GM18909 (cell line): ENCODE measurements at regions not wholly inside any gene's neighbourhood (a gene's known extent, or its start where the extent isn't known, plus 50 kb on each side); places are given as distances from the start of the nearest gene placed in this dataset.

ENCODE experiments used
- ATAC-seq: cut with Tn5 transposase; IDR thresholded peaks from one replicate; pipeline ENCODE4 v1.9.1; 2021; ENCODE audit warnings: mild to moderate bottlenecking; ENCODE audit not compliant: unreplicated experiment, poor library complexity

DNA sequence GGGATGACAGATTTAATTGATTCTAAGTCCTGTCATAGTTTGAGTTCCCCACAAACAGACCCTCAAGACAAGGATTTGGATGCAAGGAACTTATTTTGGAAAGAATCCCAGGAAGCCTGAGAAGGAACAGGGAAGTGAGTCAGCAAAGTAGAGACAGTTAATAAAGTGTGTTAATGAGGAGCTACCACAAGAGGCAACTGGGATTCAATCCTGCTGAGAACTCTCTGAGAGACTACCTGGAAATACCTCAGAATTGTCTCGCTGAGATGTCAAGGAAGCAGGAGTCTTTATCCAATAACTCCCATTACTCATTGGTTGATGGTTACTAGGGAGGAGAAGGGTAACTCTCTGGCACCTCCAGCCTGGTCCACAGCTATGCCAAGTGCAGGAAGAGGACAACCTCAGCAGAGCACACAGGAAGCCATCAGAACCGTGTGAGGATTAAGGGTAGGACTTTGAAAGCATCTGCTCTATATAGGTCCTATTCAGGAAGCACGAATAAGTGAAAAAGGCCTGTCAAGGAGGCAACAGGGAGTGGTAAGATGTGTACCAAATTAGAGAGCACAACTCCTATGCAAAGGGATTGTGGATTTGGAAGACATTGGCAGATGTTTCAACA, 311.1 kb upstream of the KCNH8 start:
- no peak for ATAC-seq

DNA sequence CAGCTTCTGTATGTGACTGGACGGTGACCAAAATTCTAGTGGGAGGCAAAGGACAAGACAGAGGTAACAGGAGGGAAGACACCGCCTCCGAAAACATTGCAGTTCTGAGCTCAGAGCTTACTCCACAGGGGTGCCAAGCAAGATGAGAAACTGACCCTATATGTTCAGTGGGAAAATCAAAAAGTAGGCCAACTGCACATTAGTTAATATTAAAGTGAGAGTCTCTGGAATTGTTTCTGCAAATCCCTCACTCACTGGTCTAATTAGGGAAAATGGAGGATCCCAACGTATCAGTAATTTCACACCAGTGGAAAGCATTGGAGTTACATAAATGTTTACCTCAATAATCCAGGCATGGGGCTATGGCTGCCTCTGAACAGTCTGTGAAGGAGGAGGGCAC, 313.3 kb upstream of the KCNH8 start:
- ATAC-seq = no peak

DNA sequence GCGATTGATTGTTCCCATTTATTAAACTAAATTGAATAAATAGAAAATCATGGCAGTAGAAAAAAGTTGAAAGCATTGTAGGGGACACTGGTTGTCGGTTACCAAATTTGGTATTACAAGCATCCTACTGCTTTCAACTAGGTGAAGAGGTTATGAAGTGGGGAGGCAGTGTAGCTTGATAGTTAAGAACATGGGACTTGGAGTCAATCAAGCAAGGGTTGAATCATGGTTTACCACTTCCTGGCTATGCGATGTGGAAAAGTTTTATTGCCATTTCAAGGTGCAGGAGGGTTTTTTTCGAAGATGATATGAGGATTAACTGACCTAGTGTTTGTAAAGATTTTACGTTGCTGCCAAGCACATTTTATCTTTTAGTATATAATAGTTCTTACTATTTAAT, 318.2 kb upstream of the KCNH8 start:
- no peak for ATAC-seq

DNA sequence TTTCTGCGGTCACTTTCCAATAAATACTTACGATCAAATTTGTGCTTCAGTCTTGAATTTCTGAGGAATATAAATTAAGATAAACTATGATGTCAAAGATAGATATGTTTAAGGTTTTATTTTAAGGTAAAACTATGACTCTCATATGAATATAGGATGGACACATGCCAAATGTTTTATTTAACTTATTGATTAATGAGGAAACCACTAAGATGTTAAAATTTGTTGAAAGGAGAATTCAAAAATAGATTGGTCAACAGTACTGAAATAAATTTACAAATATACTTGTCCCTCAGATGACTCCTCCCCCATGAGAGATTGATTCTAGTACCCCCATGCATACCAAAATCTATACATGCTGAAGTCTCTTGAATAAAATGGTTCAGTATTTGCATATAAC, 319.7 kb upstream of the KCNH8 start:
- no peak for ATAC-seq

DNA sequence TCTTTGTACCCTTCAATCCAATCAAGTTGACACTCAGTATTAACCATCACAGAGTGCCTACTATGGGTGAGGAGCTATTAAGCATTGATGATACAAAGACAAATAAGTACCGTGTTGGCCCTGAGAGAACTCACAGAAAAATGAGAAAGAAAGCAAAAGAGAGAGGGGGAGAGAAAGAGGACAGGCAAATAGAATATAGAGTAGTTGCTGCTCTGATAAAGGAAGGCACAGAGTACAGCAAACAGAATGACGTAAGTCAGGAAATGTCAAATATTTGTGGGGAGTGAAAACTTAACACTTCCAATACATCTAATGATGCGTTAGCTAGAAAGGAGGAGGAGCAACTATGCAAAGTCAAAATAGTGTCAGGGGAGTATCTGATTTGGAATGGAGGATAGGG, 320.6 kb upstream of the KCNH8 start:
- no peak for ATAC-seq

DNA sequence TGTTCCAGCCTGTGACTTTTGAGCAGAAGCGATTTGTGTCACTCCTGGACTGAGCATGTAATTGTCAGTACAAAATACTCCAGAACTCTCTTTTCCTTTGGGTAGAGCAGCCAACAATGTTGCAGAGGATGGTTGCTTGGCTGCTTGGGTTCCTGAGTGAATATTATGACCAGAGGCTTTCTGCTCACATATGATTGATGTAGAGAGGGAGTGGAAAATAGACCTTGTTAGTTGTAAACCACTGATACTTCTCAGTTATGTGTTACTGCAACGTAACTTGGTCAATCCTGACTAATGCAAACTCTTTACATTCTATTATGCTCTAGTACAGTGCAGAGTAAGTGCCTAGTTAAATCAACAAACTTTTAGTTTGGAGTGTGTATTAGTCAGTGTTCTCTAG, 322.6 kb upstream of the KCNH8 start:
- no peak for ATAC-seq

DNA sequence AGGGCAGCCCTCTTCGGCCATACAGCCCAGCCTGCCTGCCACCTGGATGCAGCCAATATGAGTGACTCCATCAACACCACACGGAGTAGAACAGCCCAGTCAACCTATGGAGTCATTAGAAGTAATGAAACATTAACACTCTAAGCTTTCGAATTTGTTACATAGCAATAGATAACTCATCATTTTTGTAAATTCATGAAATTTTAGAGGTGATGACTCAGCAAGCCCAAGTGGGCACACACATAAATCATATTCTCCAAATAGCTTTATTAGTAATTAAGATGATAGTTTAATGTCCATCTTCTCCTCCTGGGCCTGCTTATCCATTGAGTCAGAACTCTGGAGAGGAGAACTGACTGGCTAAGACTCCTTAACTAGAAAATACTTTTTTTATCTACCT, 335.0 kb upstream of the KCNH8 start:
- no peak for ATAC-seq

DNA sequence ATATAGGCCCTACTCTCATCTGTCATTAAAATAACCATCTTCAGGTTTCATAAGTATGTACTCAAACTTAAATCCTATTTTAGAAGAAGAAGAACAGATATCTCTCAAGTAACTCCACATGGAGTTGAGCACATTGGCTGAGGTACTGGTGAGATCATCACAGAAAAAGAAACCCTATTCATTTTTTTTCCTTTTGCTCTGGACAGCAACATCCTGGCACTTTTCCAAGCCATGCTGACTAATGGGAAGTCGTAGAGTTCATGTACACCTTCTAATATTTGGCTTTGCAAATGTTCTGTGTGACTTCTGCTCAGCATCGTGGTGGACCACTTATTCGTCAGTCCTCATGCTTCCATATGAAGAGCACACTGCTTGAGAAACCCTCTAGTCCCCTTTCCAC, 336.0 kb upstream of the KCNH8 start:
- no peak for ATAC-seq

DNA sequence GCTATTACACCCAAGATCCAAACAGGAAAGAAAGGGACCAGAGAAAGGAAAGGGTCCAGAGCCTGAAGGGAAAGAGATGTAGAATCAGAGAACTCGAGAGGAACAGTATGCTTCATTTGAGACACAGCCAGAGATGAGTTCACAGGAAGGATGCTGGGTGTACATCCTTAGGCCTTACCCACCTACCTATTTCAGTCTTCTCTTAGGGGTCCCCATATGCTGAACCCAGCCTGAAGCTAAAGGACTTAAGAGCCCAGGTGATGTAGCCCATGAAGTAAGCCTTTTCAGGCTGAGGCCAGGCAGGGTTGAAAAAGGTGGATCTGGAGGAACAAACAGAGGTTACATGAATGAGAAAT, 338.0 kb upstream of the KCNH8 start:
- ATAC-seq = no peak

DNA sequence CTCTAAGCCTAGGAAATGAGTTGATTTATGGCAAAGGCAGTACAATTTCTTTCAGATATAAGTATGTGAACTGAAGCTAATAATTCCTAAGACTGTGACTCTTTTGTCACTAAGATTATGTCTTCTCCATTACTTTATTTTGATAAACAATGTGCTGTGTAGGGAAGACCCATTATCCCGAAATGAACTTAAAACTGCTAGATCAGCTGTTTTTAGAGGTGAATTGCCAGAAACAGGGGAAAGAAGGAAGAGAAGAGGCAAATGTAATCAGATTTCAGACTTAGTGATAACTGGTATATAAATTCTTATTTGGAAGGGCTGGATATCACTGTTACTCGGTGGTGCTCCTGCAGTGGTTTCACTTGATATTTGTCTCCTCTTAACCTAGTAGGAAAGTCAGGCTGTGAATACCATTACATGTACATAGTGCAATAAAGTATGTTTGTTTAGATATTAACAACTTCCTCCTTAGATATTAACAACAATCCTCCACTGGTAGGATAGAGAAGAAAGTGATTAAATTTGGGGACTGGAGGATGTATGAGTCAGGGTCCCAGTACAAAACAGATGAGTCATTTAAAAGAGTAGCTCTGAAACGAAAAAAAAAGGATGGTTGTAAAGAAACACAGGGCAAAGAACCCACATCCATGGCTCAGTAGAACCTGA, 338.5 kb upstream of the KCNH8 start:
- no peak for ATAC-seq

DNA sequence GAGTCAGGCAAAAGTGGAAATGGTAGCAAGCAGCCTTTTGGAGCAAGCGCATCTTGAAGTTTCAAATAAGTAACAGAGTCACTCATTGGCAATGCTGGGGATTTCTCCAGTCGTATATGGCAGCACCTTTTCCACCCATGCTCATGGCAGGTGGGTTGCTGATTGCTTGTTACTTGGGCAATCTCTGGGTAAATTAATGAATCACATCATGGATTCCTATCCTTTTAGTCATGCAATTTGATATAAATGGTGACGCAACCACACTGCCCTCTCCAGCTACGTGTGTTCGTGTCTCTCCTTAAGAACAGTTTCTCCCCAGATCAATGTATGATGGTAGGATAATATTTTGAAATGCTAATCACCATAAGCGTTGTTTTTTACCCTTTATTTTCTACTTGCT, 339.9 kb upstream of the KCNH8 start:
- no peak for ATAC-seq

DNA sequence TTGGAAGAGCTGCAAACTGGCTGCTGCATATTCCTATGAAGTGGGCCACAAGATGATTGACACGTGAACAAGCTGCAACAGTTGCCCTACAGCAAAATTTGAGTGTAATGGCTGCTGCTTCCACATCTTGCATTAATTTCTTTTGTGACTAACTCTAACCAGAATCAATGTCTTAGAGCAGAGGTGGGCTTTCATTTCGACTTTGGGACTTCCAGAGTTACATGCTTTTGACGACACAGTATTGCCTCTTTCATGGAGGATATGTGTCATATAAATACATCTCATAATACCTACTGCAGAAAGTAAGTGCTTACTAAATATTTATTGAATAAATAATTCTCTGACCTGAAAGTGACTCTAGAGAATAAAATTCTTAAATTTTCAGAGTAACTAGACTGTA, 340.7 kb upstream of the KCNH8 start:
- no peak for ATAC-seq

DNA sequence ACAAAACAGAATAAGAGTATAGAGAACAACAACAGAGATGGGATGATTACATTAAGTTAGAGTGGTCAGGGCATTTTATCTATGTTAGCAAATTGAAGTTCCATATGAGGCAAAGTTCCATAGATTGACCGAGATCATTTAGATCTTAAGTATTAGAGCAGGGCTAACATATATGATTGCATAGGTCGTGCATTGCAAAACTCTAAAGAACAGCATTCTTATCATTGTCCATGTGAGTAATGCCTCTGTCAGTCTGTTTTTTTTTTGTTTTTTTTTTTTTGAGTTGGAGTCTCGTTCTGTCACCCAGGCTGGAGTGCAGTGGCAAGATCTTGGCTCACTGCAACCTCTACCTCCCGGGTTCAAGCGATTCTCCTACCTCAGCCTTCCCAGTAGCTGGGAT, 341.7 kb upstream of the KCNH8 start:
- ATAC-seq = no peak

DNA sequence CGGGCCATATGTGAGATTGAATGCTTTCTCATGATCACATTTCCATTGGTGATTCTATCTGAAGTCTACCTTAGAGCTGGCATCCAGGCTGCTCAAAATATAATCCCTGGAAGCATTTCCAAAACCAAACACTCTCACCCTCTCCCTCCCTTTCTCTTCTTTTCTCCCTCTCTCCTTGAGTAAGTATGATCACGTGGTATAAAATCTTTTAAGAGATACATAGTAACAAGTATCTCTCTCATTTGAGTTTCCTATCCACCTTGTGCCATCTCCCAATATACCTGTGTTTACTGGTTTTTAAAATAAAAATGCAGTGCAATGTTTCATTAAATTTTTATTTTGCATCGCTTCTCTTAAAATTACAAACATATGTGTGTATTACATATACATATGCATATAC, 350.9 kb upstream of the KCNH8 start:
- no peak for ATAC-seq

DNA sequence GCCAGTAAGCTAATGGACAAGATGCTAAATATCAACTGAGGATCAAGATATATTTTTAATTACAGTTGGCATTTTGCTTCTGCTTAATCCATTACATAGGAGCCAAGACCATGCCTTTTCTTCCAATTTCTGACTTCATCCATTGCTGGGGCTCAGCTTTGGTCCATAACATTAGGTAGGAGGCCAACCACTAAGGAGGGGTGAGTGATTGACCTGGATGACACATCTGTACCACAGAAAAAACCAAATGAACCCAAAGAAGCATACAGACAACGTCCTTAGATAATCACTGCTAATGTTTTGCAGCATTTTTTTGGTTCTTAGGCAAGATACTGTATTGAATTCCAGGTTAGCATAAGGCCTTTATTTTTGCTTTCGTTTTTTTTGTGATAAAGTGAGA, 353.2 kb upstream of the KCNH8 start:
- ATAC-seq = no peak

DNA sequence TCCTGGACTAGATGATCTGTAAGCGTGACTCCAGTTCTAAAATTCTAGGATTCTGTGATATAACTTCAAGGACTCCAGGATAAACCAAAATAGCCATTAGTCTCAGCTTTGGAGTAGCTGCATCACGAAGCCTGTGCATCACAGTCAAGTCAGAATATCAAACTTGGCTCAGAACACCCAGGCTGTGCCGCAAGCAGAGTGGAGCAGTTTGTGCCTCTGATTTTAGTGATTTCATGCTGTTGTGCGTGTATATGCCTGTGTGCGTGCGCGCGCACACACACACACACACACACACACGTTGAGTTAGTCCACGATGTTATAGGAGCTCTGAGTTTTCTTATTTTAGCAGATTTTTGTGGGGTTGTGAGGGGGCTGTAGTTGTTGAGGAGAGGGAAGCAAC, 356.6 kb upstream of the KCNH8 start:
- no peak for ATAC-seq

DNA sequence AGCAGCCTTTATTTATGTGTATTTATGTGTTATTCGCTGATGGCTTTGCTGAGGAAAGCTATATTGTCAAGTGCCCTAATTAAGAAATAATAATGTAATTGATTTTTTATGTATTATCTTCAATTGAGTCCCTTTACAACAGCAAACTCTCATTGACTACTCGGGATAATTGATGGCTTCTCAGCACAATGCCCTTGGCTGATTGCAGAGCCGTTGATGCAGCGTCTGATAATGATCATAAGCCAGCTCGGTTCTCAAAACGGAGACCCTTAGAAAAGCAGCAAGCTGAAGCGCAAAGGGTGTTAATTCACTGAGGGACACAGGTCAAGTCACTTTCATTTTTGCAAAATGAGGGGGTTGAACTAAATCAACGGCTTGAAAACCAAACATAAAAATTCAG, 357.1 kb upstream of the KCNH8 start:
- ATAC-seq = no peak

DNA sequence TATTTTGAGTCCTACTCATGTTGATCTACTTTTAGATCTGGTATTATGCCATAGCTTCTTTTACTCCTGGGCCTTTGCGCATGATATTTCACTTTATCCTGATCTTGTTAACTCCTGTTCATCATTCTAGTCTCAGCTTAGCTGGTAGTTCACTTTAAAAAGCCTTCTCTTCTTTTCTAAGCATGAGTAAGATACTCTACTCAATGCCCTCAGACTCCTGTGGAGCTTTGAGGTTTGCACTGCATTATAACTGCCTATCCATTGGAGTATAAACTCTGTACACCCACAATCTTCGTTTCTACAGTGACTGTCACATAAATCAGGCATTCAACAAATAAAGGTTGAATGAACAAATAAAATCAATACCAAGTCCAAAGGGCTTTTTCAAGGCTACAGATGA, 357.9 kb upstream of the KCNH8 start:
- no peak for ATAC-seq

DNA sequence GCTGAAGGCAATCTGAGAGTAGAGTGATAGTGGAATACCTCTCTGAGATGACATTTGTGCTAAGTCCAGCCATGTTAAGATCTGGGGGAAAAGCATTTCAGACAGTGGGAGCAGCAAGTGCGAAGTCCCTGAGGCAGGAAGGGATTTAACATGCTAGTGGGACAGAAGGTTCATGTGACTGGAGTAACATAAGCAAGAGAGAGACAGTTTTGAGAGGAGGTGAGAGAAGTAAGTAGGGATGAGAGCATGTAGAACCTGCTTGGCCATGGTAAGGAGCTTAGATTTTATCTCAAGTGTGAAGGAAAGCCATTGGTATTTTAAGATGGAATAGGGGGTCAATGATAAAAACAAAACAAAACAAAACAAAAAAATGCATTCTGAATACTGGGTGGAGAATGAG, 358.6 kb upstream of the KCNH8 start:
- ATAC-seq = no peak

DNA sequence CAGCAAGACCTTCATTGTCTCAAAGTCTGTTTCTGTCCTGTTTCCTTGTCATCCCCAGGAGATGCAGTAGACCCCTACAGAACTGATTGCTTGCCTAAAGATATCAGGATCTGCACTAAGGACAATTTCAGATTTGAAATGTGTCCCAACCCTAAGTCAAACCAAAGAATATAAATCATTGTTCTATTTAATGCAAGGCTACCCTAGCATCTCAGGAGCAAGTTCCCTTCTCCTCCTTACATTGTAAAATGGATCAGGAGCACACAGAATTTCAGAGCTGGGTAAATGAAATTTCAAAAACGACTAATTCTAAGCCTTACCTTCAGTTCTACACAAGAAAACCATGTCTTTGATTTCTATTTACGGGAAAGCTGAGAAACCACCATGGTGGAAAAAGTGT, 360.9 kb upstream of the KCNH8 start:
- no peak for ATAC-seq

DNA sequence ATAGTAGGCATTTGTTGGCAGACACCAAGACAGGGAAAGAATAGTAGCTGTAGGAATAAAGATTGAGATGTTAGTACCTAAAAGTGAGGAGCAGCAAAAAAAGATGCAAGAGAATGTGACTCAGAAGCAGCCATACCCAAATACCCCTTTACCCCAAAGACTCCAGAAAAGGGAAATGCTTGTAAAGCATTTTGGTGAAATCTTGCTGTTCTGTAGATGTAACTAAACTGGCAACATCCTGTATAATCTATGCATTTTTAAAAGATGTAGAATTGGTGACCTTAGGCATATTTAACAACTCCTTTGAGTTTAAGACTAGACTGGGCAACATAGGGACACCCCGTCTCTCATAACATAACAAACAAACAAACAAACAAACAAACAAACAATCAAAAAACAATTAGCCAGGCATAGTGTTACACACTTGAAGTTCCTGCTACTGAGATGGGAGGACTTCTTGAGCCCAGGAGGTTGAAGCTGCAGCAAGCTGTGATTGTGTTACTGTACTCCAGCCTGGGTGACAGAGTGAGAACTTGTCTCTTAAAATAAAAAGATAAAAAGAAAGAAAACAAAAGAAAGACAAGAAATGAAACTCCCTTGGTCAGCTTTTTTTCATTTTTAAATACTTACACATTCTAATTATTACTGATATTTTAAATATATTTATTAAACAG, 361.5 kb upstream of the KCNH8 start:
- ATAC-seq = no peak

DNA sequence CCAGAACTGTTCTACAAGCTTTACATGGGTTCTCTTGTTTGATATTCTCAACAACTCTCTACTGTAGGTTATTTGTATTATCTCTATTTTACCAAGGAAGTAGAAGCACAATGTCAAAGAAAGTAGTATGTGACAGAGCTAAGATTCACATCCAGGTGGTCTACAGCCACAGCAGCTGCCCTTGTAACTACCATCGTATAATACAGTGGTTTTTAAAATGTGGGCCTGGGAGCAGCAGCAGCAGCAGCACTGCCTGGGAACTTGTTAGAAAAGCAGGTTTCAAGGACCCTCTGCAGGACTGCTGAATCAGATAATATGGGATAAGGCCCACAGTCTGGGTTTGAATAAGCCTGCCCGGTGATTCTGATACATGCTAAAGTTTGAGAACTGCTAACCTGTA, 357.1 kb upstream of the SATB1 start:
- no peak for ATAC-seq
